ENCODE measurements at regions not wholly inside any gene's neighbourhood (a gene's known extent, or its start where the extent isn't known, plus 50 kb on each side); places are given as distances from the start of the nearest gene placed in this dataset.

DNA sequence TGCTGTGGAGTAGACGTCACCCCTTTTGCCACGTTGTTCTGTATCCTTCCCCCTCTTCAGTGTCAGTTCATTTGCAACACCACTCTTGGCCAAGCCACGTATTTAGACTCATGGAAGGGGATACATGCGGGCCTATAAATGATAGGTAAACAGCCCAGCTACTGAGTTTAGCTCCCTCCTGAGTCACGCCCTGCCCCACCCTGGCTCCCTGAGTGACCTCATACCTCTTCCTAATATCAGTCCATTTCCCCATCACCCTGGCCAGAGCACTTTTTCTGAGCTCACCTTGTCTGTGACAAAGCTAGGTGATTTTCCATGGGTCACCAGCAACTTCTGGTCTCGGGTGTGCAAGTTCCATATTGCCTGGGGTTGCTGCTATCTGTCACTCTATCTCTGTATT, 147.2 kb upstream of the MAF start:
- Histone ChIP-seq H4K20me1 (ENCODE audit: control insufficient read depth, insufficient read depth, insufficient read length) (no peaks in the 10 kb centered on the region), H3K27ac (ENCODE audit: insufficient read length, low read depth, low read length) (no peak overlapping the region), H3K18ac (ENCODE audit: insufficient read length, low read depth, low read length) (no peak overlapping the region), H3K9ac (ENCODE audit: extremely low read depth, insufficient read length, low read length) (no peak overlapping the region), H2BK5ac (ENCODE audit: insufficient read length, low read length) (no peak overlapping the region), H3K9me3 (ENCODE audit: control insufficient read depth, low read depth, low read length) (no peaks in the 10 kb centered on the region), H4K5ac (ENCODE audit: insufficient read length, low read depth, low read length) (no peak overlapping the region), H4K8ac (replicated peaks; ENCODE audit: insufficient read length, low read depth, low read length) (no peak overlapping the region), H3K23ac (ENCODE audit: insufficient read length, low read depth, low read length) (no peak overlapping the region), H2BK120ac (ENCODE audit: low read depth, low read length, poor library complexity, severe bottlenecking) (no peak overlapping the region), H3K4me1 (ENCODE audit: insufficient read depth, low read length) (no peaks in the 10 kb centered on the region), H3K56ac (ENCODE audit: insufficient read length, low read depth, low read length) (no peak overlapping the region), H4K91ac (ENCODE audit: insufficient read length, low read depth, low read length) (no peak overlapping the region), H3K4ac (ENCODE audit: low read depth, low read length) (no peak overlapping the region), H3K14ac (ENCODE audit: insufficient read depth, low read length) (no peak overlapping the region), H3K27me3 (ENCODE audit: insufficient read depth, low read length) (no peaks in the 10 kb centered on the region), H3K4me2 (ENCODE audit: insufficient read depth, insufficient read length, low read length) (no peak overlapping the region), H2BK20ac (ENCODE audit: low read depth, low read length, poor library complexity, severe bottlenecking) (no peak overlapping the region), H3K79me1 (ENCODE audit: insufficient read depth, low read depth, low read length, poor library complexity, severe bottlenecking) (no peaks in the 10 kb centered on the region), H2BK12ac (ENCODE audit: insufficient read length, low read depth, low read length) (no peak overlapping the region), H3K79me2 (ENCODE audit: insufficient read depth, low read length) (no peaks in the 10 kb centered on the region), H2BK15ac (ENCODE audit: low read depth, low read length) (no peak overlapping the region), H2AK5ac (ENCODE audit: insufficient read length, low read length) (no peak overlapping the region), H2AFZ (ENCODE audit: low read length) (no peak overlapping the region), H3T11ph (ENCODE audit: low read length) (no peak overlapping the region), H3K23me2 (ENCODE audit: insufficient read length, low read depth, low read length, poor library complexity, severe bottlenecking) (no peaks in the 10 kb centered on the region)
- Mint-ChIP-seq H3K27ac (no peak overlapping the region; a peak in 1 of 7 replicates), H3K4me3 (no peak overlapping the region), H3K36me3 (ENCODE audit: insufficient read depth in 1 of 3, low read depth in 3 of 3) (peaks cover 0 to 2% (median 0%) of the 10 kb centered on the region in 3 experiments; a peak in 3 of 7 replicates), H3K27me3 (ENCODE audit: low read depth) (no peaks in the 10 kb centered on the region; the same call in 1 of the 2 replicates), H3K9me3 (peaks cover 0 to 3% of the 10 kb centered on the region in 2 experiments; a peak in 2 of 5 replicates), H3K4me1 (no peaks in the 10 kb centered on the region)
- WGBS (ENCODE audit: extremely low coverage, insufficient read length, low lambda C conversion rate), result no CpG with 5 or more reads among the region's 6 CpGs
- no peak for DNase-seq
- TF ChIP-seq, protein P1, sequence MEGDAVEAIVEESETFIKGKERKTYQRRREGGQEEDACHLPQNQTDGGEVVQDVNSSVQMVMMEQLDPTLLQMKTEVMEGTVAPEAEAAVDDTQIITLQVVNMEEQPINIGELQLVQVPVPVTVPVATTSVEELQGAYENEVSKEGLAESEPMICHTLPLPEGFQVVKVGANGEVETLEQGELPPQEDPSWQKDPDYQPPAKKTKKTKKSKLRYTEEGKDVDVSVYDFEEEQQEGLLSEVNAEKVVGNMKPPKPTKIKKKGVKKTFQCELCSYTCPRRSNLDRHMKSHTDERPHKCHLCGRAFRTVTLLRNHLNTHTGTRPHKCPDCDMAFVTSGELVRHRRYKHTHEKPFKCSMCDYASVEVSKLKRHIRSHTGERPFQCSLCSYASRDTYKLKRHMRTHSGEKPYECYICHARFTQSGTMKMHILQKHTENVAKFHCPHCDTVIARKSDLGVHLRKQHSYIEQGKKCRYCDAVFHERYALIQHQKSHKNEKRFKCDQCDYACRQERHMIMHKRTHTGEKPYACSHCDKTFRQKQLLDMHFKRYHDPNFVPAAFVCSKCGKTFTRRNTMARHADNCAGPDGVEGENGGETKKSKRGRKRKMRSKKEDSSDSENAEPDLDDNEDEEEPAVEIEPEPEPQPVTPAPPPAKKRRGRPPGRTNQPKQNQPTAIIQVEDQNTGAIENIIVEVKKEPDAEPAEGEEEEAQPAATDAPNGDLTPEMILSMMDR (conservative IDR thresholded peaks at IDR 0.05), result no peak

Data from H9 (cell line).